GM23338 (cell line): ENCODE measurements at regions not wholly inside any gene's neighbourhood (a gene's known extent, or its start where the extent isn't known, plus 50 kb on each side); places are given as distances from the start of the nearest gene placed in this dataset.

Source experiments
- ATAC-seq: fragments of 200-7000 bp; cut with Tn5 transposase; 3 replicates; pipeline ENCODE4 v1.9.1; 2020
- DNase-seq: peaks from one replicate; pipeline ENCODE4 v3.0.0-alpha.2; 2015; ENCODE audit warnings: low spot score
- H2AFZ ChIP-seq: fragments of 200-600 bp; sonication (generic); 2 replicates; pipeline ENCODE4 v1.8.0; 2016; ENCODE audit warnings: antibody characterized with exemption, mild to moderate bottlenecking, moderate library complexity
- H3F3A ChIP-seq: fragments of 200-600 bp; sonication (generic); replicated peaks from 2 replicates; pipeline ENCODE4 v1.8.0; 2017; ENCODE audit warnings: antibody characterized with exemption, mixed run types, low read depth
- H3K27ac ChIP-seq: fragments of 200-600 bp; sonication (generic); 2 replicates; pipeline ENCODE4 v1.6.1; 2016; ENCODE audit warnings: low read depth
- H3K27me3 ChIP-seq: fragments of 200-600 bp; sonication (generic); 2 replicates; pipeline ENCODE4 v1.8.0; 2016; ENCODE audit warnings: mild to moderate bottlenecking, mixed run types, moderate library complexity; ENCODE audit not compliant: insufficient read depth
- H3K36me3 ChIP-seq: fragments of 200-600 bp; sonication (generic); 2 replicates; pipeline ENCODE4 v1.8.0; 2016; ENCODE audit warnings: mild to moderate bottlenecking; ENCODE audit not compliant: insufficient read depth
- H3K4me1 ChIP-seq: fragments of 200-600 bp; sonication (generic); 2 replicates; pipeline ENCODE4 v1.8.0; 2016; ENCODE audit warnings: mild to moderate bottlenecking, moderate library complexity; ENCODE audit not compliant: insufficient read depth
- H3K4me2 ChIP-seq: fragments of 200-600 bp; sonication (generic); 2 replicates; pipeline ENCODE4 v1.7.1; 2017; ENCODE audit warnings: mixed run types
- H3K4me3 ChIP-seq: fragments of 200-600 bp; sonication (generic); 2 replicates; pipeline ENCODE4 v1.6.1; 2016; ENCODE audit warnings: mixed run types
- H3K79me2 ChIP-seq: fragments of 200-600 bp; sonication (generic); replicated peaks from 2 replicates; pipeline ENCODE4 v1.8.0; 2017; ENCODE audit warnings: mild to moderate bottlenecking; ENCODE audit not compliant: insufficient read depth
- H3K9me2 ChIP-seq: fragments of 200-600 bp; sonication (generic); 2 replicates; pipeline ENCODE4 v1.8.0; 2017; ENCODE audit not compliant: insufficient read depth
- H4K20me1 ChIP-seq: fragments of 200-600 bp; sonication (generic); replicated peaks from 2 replicates; pipeline ENCODE4 v1.8.0; 2017; ENCODE audit warnings: mild to moderate bottlenecking; ENCODE audit not compliant: insufficient read depth
- H3K27ac Mint-ChIP-seq: 2 replicates; pipeline ENCODE4 v1.8.0; 2020; ENCODE audit warnings: inconsistent platforms, mild to moderate bottlenecking, moderate library complexity, mixed read lengths
- H3K27me3 Mint-ChIP-seq: 3 replicates; pipeline ENCODE4 v1.8.0; 2022; ENCODE audit warnings: low read depth, mild to moderate bottlenecking, moderate library complexity, mixed read lengths, inconsistent platforms; ENCODE audit not compliant: insufficient read depth, poor library complexity
- H3K36me3 Mint-ChIP-seq: 3 replicates; pipeline ENCODE4 v1.8.0; 2021; ENCODE audit warnings: low read depth, mild to moderate bottlenecking, inconsistent platforms, moderate library complexity, mixed read lengths
- H3K4me1 Mint-ChIP-seq: 3 replicates; pipeline ENCODE4 v1.8.0; 2020; ENCODE audit warnings: mild to moderate bottlenecking, inconsistent platforms, mixed read lengths
- H3K4me3 Mint-ChIP-seq: 3 replicates; pipeline ENCODE4 v1.8.0; 2021; ENCODE audit warnings: moderate library complexity, mild to moderate bottlenecking, inconsistent platforms, mixed read lengths
- H3K9me3 Mint-ChIP-seq: 3 replicates; pipeline ENCODE4 v1.8.0; 2020; ENCODE audit warnings: moderate library complexity, mild to moderate bottlenecking, inconsistent platforms, mixed read lengths
- CREB1 ChIP-seq: fragments of 250-450 bp; sonication (Bioruptor Pico); IDR thresholded peaks from 2 replicates; pipeline ENCODE4 v1.5.0; 2020; ENCODE audit warnings: low read depth, mild to moderate bottlenecking, moderate library complexity
- CTCF ChIP-seq, 2 experiments: fragments of 200-600 bp in 1 of 2; sonication (generic) in 1 of 2; conservative IDR thresholded peaks; 2 replicates each; pipeline versions ENCODE4 v1.5.1 to v1.6.1; 2016 to 2017; ENCODE audit warnings: antibody characterized with exemption in 2 of 2, low read depth in 2 of 2, mild to moderate bottlenecking in 2 of 2, moderate library complexity in 1 of 2
- EZH2 ChIP-seq: fragments of 200-600 bp; sonication (generic); IDR thresholded peaks from one replicate; pipeline ENCODE4 v1.8.0; 2017; ENCODE audit warnings: antibody characterized with exemption, mild to moderate bottlenecking, low read depth; ENCODE audit not compliant: unreplicated experiment
- JUNB ChIP-seq: IDR thresholded peaks from one replicate; pipeline ENCODE4 v1.6.1; 2016; ENCODE audit warnings: antibody characterized with exemption; ENCODE audit not compliant: unreplicated experiment
- NANOG ChIP-seq: IDR thresholded peaks from 2 replicates; pipeline ENCODE4 v1.6.1; 2016; ENCODE audit warnings: antibody characterized with exemption, borderline replicate concordance
- REST ChIP-seq: IDR thresholded peaks from one replicate; pipeline ENCODE4 v1.6.1; 2018; ENCODE audit warnings: antibody characterized with exemption; ENCODE audit not compliant: unreplicated experiment
- STAT1 ChIP-seq: IDR thresholded peaks from one replicate; pipeline ENCODE4 v1.6.1; 2016; ENCODE audit warnings: antibody characterized with exemption; ENCODE audit not compliant: unreplicated experiment
- ZNF114 ChIP-seq: fragments of 250-450 bp; sonication (Bioruptor Pico); IDR thresholded peaks from 2 replicates; pipeline ENCODE4 v1.5.0; 2020; ENCODE audit warnings: mild to moderate bottlenecking, moderate library complexity
- ZNF462 ChIP-seq: fragments of 250-450 bp; sonication (Bioruptor Pico); IDR thresholded peaks from 2 replicates; pipeline ENCODE4 v1.5.0; 2020; ENCODE audit warnings: mild to moderate bottlenecking, moderate library complexity

GRCh38 chr20:56698297-56698696, 69.2 kb downstream of the TFAP2C start (continued):
- TF ChIP-seq ZNF462 (CRISPR knock-in tag), result no peak

- no peaks in the 10 kb centered on the region for H4K20me1 ChIP-seq
- H3K4me1 Mint-ChIP-seq, result peaks cover 5% of the 10 kb centered on the region; the same call in 2 of the 3 replicates
- H2AFZ ChIP-seq, result no peak overlapping the region
- no peak overlapping the region for H3K4me3 Mint-ChIP-seq
- H3F3A ChIP-seq, result no peaks in the 10 kb centered on the region
- H3K79me2 ChIP-seq, result no peaks in the 10 kb centered on the region
- no peaks in the 10 kb centered on the region for H3K27me3 ChIP-seq
- no peaks in the 10 kb centered on the region for H3K9me3 Mint-ChIP-seq
- ATAC-seq (no peak; the same call in 1 of the 3 replicates), DNase-seq (peak; percentile 45)
- no peaks in the 10 kb centered on the region for H3K4me1 ChIP-seq
- no peaks in the 10 kb centered on the region for H3K36me3 Mint-ChIP-seq
- no peaks in the 10 kb centered on the region for H3K36me3 ChIP-seq
- no peak overlapping the region for H3K4me2 ChIP-seq
- H3K27me3 Mint-ChIP-seq, result peaks cover 11% of the 10 kb centered on the region
- H3K27ac ChIP-seq, result no peak overlapping the region
- no peak overlapping the region for H3K27ac Mint-ChIP-seq
- no peak overlapping the region for H3K4me3 ChIP-seq
- no peaks in the 10 kb centered on the region for H3K9me2 ChIP-seq
- TF ChIP-seq ZNF114 (no peak), CREB1 (CRISPR knock-in tag) (no peak), STAT1 (no peak), NANOG (no peak), REST (no peak), CTCF (conservative IDR thresholded peaks at IDR 0.05; ENCODE audit: low read depth in 2 of 2) (no peak), JUNB (no peak), EZH2 (no peak)
Measured at GRCh38 chr20:56698749-56699148, 69.6 kb downstream of the TFAP2C start.
